ENCODE measurements at regions not wholly inside any gene's neighbourhood (a gene's known extent, or its start where the extent isn't known, plus 50 kb on each side); places are given as distances from the start of the nearest gene placed in this dataset.
A peak's percentile ranks its signal among the peaks of the same experiment; 100 is the strongest.

DNA sequence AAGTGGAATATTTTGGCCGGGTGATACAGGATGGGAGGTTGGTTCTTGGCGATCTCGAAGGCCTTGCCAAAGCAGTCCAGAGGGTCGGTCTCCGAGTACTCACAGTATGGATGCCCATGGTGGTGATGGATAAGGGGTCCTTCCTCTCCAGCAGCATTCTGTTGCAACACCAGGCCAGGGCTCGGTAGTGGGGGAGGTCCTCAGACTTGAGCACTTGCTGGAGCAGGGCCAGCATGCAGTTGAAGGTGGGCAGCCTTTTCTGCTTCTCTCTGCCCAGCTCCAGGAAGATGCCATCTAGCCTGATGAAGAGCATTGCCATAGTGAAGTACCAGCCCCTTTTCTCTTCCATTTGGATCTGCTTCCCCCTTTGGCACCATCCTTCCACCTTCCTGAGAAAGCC lies 99.4 kb upstream of the MCHR2 start:
- H3K36me3 Mint-ChIP-seq (ENCODE audit: low read depth), result no peaks in the 10 kb centered on the region
- H3K27ac Mint-ChIP-seq (ENCODE audit: unreplicated experiment), result no peak overlapping the region
- no peak for DNase-seq (ENCODE audit: low spot score)
- peaks cover 3% of the 10 kb centered on the region for H3K27me3 Mint-ChIP-seq (ENCODE audit: low read depth)
- peaks cover 3% of the 10 kb centered on the region for H3K4me1 Mint-ChIP-seq (ENCODE audit: low read depth)
- H3K9me3 Mint-ChIP-seq (ENCODE audit: low read depth), result peaks cover 3% of the 10 kb centered on the region
- TF ChIP-seq CTCF (IDR thresholded peaks at IDR 0.05), result no peak
- no peak overlapping the region for H3K4me3 Mint-ChIP-seq (ENCODE audit: unreplicated experiment)

DNA sequence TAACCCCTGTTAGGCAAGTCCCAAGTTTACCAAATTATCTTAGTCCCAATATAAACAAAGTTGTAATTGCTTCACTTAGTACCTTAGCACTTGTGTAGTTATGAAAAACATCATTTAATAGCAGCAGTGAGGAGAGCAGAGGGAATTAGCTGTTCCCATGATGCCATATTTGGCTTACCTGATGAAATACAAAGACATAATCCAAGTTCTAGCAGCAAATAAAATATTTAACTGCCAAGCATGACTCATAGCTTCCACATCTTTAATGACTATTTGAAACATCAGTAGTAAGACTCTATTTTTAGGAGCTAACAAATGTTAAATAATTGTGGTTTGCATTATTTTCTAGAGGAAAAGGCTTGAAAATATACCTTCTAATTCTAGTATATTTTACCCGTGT lies 94.0 kb upstream of the MCHR2 start:
- Mint-ChIP-seq H3K4me1 (ENCODE audit: low read depth) (peaks cover 24% of the 10 kb centered on the region), H3K4me3 (ENCODE audit: unreplicated experiment) (no peak overlapping the region), H3K27me3 (ENCODE audit: low read depth) (no peaks in the 10 kb centered on the region), H3K9me3 (ENCODE audit: low read depth) (peaks cover 5% of the 10 kb centered on the region), H3K36me3 (ENCODE audit: low read depth) (no peaks in the 10 kb centered on the region), H3K27ac (ENCODE audit: unreplicated experiment) (peak overlapping the region; percentile 94)
- TF ChIP-seq CTCF (IDR thresholded peaks at IDR 0.05), result no peak
- DNase-seq (ENCODE audit: low spot score), result no peak

- Mint-ChIP-seq H3K4me1 (ENCODE audit: low read depth) (peaks cover 24% of the 10 kb centered on the region), H3K27me3 (ENCODE audit: low read depth) (peaks cover 3% of the 10 kb centered on the region), H3K4me3 (ENCODE audit: unreplicated experiment) (no peak overlapping the region), H3K36me3 (ENCODE audit: low read depth) (no peaks in the 10 kb centered on the region), H3K27ac (ENCODE audit: unreplicated experiment) (no peak overlapping the region), H3K9me3 (ENCODE audit: low read depth) (peaks cover 2% of the 10 kb centered on the region)
- no peak for TF ChIP-seq CTCF (IDR thresholded peaks at IDR 0.05)
- DNase-seq (ENCODE audit: low spot score), result no peak
These were observed 91.0 kb upstream of the MCHR2 start for GRCh38 chr6:100084991-100085364.

DNA sequence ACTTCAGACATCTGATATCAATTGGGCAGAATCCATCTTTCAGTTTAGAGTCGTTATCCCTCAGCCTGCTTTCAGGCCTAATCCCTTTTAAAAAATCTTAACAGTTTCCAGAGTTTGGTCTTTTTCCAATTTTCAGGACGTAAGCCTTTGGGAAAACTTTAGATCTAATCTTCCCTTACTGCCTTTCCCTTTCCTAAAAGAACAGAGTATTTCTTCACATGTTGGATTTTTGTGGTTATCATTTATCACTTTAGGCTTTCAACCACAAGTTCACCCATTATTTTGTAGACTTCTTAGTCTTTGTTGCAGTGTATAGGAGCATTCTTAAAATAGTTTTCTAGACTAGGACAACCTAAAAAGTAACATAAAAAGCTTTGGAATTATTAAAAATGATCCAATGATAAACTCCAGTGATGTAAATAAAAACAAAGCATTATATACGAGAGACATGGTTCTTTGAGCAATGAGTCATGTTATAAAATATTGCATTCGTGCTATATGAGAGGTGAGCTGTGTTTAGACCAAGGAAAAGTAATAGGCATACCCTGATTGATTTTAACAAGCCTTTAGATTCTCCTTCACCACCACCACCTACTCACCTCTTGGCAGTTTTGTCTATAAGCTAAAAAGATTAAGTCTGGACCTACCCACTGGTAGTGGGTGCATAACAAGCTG lies 90.4 kb upstream of the MCHR2 start:
- no peak overlapping the region for H3K27ac Mint-ChIP-seq (ENCODE audit: unreplicated experiment)

DNA sequence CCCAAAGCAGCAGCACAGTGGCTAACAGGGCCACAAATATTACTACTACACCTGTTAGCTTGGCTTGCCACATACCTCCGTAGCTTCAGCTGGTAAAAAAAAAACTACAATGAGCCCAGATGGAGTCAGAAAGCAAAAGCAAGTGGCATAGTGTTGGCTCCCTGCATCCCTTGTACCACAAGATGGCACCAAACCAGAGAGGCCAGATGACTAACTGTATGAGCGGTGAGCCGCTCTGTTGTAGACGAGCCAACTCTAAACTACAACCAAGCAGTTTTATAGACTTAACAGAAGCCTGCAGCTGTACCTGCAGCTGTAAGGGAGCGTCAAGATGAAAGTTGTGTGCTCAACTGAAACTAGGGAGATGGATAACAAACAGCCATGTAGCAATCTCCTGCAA lies 84.5 kb upstream of the MCHR2 start:
- Mint-ChIP-seq H3K36me3 (ENCODE audit: low read depth) (no peaks in the 10 kb centered on the region), H3K27me3 (ENCODE audit: low read depth) (peaks cover 33% of the 10 kb centered on the region), H3K27ac (ENCODE audit: unreplicated experiment) (no peak overlapping the region), H3K9me3 (ENCODE audit: low read depth) (no peaks in the 10 kb centered on the region), H3K4me3 (ENCODE audit: unreplicated experiment) (no peak overlapping the region), H3K4me1 (ENCODE audit: low read depth) (no peaks in the 10 kb centered on the region)
- peak; percentile 74 for TF ChIP-seq CTCF (IDR thresholded peaks at IDR 0.05)
- DNase-seq (ENCODE audit: low spot score), result no peak

More for the DNA sequence above, 90.4 kb upstream of the MCHR2 start:
- Mint-ChIP-seq H3K4me1 (ENCODE audit: low read depth) (peaks cover 24% of the 10 kb centered on the region), H3K4me3 (ENCODE audit: unreplicated experiment) (no peak overlapping the region), H3K36me3 (ENCODE audit: low read depth) (no peaks in the 10 kb centered on the region), H3K9me3 (ENCODE audit: low read depth) (peaks cover 2% of the 10 kb centered on the region), H3K27me3 (ENCODE audit: low read depth) (peaks cover 3% of the 10 kb centered on the region)
- TF ChIP-seq CTCF (IDR thresholded peaks at IDR 0.05), result no peak
- no peak for DNase-seq (ENCODE audit: low spot score)
